Stimulated activated CD4-positive, alpha-beta T cell treated with anti-CD3 and anti-CD28 coated beads, Interleukin-4, amount 100 ng/mL, for 4 hours (primary cell): ENCODE measurements at regions not wholly inside any gene's neighbourhood (a gene's known extent, or its start where the extent isn't known, plus 50 kb on each side); places are given as distances from the start of the nearest gene placed in this dataset.

Experiments
- DNase-seq, 2 experiments: peaks; one replicate each; pipeline ENCODE4 v3.0.0-alpha.2; 2020

DNA sequence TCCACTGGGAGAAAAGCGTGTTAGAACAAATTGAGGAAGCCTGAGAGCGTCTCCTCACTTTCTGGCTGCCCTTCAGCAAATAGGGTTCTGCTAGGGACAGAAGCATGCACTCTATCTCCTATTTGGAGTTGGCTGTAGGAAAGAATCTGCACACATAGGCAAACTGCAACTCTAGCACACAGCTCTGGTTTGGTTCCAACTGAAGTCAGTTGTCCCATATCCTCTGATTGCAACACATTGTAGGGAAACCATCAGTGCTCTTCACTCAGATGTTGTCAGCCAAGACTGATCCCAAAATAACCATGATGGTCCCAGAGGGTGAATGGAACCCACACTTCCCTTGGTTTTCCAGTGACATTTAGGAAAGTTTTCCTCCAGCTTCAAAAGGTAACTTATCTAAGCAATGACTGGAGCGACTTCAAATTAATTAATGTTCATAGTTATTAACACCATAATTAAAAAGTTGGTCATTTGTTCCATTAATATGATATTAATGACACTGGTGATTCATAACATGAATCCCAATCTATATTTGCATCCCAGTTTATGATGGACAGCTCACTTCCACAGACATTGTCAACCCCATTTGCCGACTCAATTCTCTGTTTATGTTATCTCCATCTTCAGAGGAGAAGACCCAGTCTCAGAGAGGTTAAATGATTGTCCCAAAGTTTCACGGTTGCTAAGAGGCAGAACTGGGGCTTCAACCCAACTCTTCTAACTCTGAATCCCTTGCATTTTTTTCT lies 136.7 kb upstream of the ZNF462 start:
- DNase-seq = no peak

DNA sequence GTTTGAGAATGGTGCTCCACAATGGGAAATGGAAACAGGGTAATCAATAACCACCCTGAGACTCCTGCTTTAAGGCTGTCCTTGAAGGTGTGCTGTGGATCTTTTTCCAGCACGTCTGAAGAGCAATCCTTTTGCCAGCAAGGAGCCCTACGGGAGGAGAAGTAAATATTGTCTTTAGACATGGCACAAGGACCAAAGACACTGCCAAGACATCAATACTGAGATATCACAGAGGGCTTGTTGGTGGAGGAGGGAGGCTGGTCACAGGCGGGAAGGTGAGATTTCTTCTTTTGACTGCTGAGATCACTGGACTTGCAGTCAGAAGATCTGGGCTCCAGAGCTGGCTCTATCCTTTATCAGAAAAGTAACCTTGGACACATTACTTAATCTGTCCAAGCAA lies 135.0 kb upstream of the ZNF462 start:
- no peak for DNase-seq

DNA sequence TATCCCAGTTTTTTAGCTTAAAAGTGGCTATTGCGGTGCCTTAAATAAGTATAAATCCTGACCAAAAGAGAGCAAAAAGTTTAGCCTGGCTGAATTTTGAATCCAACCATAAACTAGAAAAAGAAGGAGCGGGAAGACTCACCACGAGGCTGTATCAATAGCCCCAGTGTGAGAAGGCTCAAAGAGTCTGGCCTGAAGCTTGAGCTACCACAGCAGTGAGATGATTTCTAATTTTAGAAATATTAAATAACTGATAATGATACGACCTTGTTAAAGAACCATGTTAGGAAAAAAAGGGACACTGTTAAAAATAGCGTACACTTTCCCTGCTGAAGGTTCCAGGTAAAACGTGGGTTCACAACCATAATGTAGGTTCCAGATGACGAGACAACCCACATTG lies 134.1 kb upstream of the ZNF462 start:
- no peak for DNase-seq

DNA sequence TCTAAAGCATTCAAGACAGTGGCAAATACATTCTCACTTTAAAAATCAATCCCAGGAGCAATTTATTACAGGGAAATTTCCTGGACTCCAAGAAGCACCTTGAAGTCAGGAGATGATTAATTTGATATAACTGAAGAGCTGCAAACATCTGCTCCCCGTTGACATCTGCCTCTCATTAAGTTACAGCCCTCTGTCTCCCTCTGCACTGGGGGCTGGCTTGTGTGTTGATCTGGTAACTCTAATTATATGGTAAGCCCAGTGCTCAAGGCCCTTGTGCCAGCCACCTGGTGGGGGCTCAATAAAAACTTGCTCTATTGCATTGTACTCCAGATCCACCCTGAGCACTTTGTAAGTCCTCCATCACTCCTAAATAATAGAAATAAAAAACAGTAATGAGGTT lies 131.1 kb upstream of the ZNF462 start:
- no peak for DNase-seq

DNA sequence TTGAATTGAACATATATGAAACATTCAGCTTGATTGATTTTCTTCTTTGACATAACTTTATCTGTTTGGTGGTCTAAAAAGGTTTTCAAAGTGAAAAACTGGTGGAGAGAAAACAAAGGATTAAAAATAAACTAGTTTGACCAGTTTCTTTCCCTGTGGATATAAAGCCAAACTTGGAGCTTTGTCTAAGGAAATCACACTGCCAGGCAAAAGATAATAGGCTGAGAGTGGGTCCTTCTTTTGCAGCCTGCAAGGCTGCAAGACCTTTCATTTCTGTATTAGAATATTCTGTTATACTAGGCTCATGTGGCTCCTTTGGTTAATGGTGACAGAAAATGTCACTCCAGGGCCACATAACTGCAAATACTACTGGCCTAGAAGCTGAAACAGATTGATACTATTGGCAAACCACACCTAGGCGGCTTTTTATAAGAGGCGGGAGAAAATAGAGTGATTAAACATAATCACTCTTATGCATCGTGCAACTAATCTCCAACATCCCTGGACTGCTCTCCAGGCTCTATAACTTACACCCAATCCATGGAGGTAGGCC lies 129.1 kb upstream of the ZNF462 start:
- DNase-seq = no peak

DNA sequence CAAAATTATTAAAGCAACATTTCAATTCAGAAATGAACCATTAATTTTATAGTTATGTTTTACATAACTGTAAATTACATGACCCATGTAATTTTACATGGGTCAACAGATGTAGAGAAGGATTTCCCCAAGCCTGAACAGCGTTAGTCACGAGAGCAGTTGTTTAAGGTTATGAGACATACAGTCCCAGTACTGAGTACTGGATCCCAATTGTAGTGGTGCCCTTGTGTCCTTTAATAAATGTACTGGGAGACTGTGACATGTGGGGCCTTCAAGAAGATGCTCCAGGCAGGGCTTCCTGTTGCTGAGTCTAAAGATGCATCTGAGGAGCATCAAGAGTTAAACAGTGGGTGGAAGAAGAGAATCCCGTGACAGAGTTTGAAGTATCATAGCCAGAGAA lies 125.5 kb upstream of the ZNF462 start:
- DNase-seq = no peak

DNA sequence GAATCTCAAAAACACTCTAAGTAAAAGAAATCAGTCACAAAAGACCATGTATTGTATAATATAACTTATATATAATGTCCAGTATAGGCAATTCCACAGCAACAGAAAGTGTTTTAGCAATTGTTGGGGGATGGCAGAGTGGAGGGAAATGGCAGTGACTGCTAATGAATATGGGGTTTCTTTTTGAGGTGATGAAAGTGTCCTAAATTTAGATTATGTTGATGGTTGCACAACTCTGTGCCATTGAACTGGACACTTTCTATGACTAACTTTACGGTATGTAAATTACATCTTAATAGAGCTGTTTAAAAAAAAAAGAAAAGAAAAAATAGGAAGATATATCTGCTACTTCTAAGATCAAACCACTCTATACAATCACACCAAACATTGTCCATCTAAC lies 124.9 kb upstream of the ZNF462 start:
- DNase-seq = no peak

DNA sequence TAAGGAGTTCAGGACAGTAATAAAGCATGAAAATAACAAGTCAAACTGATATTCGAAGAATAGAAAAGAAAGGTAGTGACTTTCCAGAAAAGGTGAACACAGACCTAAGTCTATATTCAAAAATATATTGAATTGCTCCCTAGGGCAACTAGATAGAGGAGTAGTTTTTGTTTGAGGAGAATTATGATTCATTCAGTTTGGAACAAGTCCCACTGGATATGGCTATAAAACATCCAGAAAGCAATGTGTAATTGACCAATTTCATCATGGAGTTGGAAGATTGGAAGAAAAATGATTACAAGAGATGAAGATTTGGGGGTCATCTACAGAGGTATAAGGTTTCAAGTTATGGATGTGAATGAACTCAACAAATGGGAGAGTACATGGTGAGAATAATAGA lies 117.5 kb upstream of the ZNF462 start:
- DNase-seq = no peak

DNA sequence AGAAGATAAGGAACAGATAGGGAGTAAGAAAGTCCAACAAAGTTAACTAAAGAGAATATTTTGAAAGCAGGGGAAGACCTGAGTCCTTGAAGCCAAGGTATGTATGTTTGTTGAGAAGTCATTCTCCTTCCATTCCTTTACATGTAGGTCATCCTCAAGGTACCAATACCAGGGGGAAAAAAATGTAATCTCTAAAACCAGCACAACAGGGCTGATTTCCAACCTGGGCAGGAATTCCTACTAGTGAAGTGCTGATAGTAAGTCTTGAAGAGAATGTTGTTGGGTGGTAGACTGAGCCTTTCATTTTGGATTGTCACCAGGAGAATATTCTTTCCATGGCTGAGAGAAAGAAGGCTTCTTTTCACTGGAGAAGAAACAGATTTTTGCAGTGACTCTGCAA lies 117.1 kb upstream of the ZNF462 start:
- no peak for DNase-seq

DNA sequence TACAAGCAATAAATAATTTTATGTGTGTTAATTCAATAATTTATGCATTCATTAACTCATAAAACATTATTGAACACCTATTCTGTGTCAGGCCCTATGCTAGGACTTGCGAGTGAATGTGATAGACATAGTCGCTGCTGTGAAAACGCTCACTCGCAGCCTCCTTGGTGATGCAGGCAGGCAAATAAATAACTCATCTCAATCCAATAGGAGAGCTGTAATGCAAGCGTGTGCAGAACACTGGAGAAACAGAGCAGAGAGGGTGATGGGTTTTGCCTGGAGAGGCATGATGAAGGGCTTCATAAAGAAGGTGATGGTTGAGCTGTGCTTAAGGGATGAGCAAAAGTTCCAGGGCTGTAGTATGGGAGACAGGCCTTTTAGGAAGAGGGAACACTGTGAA lies 111.3 kb upstream of the ZNF462 start:
- no peak for DNase-seq

DNA sequence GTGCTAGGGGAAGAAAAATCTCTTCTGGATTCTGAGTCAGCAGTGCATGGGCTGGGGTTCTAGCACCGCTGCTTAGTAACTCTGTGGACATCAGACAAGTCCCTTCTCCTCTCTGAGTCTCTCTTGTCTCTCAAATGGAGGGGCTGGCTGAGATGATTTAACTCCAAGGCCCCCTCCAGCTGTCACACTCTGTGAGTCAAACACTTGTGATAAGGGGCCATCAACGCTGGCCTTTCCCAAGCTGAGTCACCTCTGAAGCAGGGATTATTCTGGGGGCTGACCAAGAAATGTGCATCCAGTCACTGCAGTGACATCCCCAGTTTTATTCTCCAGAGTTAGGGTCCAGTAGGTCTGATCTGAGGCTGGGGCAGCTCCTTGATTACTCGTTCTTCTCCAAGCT lies 110.4 kb upstream of the ZNF462 start:
- DNase-seq = no peak

DNA sequence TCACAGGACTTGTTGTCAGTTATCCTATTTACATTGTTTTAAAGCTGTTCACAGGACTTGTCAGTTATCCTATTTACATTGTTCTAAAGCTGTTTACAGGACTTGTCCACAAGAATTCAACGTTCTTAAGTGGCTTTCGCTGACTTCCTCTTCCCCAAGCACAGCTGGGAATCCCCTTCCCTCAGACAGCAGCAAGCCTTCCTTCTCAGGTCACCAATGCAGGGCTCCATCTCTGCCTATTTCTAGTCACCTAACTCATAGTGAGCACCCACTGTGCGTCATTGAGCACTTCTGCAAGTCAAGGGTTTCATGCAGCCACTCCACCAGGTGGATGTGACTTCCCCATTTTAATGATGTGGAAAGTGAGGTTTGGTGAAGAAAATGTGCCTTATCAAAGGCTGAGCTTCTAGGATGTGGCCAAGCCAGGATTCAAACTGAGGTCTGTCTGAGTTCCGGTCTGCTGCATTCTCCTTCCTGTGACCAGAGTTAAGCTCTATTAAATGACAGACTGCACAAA lies 109.8 kb upstream of the ZNF462 start:
- no peak for DNase-seq

DNA sequence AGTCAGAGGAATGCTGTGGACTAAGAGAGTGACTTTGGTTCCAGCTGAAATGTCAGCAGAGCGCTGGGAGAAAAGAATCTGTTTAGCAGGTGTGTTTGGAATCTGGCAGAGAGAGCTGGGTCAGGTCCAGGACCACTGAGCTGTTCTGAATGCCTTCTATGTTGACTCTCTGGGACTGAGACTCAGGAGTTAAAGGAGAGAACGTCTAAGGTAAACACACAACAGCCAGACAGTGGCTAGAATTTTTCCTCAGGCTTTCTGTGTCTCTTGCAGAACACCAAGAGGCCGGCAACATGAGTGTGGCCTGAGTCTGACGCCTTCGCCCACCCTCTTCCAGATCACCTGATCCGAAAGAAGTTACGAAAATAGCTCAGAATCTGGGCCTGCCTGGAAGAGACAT lies 107.2 kb upstream of the ZNF462 start:
- DNase-seq = no peak

DNA sequence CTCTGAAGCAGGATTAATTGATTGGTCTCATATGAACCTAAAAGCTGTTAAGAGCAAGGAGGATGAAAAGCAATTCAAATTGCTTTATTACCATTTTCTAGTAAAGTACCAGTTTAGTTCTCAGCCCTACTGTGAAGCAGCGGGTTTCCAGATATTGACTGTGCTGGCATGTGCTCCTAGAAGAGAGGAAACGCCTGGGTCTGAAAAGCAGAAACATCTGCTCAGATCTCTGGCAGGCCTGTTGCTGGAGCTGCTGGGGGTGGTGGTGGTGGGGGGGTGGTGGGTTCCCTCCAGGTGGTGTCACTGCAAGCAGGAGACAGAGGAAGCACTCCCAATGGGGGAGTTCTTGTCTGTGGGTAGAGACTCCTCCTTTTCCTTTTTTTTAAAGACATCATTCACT lies 105.5 kb upstream of the ZNF462 start:
- DNase-seq = no peak

DNA sequence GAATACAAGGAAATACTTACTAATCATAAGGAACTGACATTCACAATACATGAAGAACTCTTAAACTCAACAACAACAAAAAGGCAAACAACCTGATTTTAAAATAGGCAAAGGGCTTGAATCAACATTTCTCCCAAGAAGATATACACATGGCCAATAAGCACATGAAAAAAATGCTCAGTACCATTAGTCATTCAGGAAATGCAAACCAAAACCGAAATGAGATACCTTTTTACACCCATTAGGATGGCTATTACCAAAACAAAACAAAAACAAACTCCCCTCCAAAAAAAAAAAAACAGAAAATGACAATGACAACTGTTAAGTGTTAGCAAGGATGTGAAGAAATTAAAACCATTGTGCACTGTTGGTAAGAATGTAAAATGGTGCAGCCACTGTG lies 104.1 kb upstream of the ZNF462 start:
- no peak for DNase-seq

DNA sequence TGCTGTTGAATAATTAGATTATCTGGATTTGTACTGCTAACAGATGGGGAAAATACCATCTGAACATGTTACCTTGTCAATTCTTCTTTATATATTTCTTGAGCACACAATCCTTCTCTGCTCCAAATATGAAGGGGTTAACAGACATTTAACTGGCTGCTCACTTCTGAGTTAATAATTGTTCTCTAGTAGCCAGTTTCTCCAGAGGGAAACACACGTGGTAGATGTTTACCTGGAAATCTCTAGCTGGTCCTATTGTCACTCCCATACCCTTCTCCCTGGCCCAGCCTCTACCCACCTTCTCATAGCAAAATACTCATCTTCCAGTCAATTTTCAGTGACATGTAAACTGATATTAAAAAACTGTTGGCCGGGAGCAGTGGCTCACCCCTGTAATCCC lies 101.5 kb upstream of the ZNF462 start:
- DNase-seq = no peak

DNA sequence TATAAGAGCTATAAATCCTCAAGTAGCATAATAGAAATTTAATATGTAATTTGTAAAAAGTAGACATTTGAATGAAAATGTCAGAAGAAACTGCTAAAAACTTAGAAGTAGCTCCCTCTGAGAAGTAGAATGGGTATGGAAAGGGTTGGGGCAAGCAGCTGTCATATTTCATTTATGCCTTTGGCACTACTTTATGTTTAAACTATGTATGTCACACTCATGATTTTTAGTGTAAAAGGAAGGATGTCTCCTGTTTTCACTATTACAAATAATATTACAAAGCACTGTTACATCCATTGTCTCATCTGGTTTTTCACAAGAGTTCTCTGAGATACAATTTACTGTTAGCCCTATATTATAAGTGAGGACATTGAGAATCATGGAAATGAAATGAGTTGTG lies 96.3 kb upstream of the ZNF462 start:
- DNase-seq = no peak

DNA sequence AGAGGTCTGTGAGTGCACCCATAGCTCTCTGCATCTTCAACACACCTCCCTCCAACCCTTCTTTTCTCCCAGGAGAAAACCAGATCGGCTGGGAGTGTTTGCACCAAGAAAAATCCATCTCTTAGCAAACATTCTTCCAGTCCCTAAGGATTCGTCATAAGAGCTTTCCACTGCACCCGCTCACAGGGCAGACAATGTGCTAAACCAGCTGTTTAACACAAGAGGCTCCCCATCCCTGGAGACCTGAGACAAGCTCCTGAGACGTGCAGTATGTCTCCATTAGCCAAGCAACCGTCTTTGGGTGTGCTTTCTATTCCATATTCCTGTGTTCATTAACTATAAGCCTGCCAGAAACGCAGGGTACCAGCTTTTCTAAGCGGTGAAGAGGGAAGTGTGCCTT lies 93.6 kb upstream of the ZNF462 start:
- DNase-seq = no peak

DNA sequence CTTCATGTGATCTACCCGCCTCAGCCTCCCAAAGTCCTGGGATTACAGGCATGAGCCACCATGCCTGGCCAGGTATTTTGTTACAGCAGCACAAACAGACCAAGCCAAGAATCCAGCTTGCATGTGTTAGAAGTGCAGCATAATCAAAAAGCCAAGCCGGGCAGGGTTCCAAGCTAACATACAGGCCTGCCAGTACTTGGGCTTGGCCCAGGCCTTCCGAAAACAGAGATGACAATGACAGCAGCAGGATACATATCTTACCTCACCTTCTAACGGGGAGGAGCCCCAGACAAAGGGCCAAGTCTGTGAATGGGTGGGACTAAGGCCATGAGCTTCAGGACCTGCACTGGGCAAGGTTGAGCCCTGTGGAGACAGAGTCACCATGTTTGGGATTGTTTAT lies 91.4 kb upstream of the ZNF462 start:
- no peak for DNase-seq

DNA sequence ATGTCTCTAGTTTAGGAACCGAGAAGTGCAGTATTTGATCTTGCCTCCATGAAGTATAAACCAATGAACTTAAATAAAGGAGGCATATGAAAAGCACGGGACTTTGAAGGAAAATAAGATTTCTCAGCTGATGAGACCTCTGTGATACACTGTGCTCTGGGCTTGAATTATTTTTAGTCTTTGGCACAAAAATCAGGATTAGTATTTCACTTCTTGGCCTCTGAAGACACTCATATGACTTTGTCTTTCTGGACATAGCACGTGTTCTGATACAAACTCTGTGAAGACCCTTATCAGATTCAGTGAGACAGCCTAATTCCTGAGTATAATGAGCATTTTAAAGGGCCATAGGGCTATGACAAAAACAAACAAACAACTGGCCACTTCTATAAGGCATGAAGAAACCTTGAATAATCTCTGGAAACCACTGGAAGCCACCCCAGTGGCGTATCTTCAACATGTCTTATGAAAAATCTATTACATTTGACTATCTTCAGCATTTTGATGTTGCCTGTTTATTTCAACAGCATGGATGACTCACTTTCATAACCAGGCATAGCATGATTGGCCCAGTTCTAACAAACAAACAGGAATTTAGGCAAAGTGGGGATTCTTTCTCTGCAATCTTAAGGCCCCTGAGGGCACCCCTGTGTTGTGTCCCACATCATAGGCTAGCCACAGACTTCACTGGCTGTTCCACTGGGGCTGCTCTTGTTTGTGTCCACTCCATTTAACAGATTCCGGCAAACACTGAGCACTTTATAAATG lies 90.3 kb upstream of the ZNF462 start:
- no peak for DNase-seq

DNA sequence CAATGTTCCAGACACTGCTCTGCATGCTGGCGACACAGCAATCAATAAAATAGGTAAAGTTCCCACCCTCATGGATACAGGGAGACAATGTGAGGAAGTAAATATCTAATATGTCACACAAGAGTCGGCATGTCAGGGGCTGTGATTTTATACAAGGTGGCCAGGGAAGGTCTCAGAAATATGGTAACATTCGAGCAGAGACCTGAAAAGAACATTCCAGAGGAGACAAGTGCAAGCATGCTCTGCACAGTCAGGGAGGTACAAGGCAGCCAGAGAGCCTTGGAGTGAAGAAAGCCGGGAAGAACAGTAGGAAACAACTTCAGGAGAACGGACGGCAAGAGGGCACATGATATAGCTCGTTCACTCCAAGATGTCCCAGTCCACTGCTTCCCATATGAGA lies 89.2 kb upstream of the ZNF462 start:
- DNase-seq = no peak

DNA sequence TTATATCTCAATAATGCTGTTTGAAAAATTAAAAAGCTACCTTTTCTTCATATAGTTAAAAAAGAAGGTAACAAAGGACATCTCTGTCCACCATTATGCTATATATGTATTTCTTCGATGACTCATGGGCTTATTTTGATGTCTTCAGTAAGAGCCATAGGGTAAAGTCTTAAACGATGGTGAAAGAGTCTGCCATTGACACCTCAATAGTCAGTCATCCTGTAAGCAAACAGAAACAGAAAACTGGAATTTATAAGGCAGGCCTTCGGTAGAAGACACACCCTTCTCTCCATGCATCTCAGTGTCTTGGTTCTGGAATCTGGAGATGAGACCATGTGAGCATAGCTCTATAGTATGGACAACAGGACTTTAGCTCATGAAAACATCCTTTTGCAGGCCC lies 87.0 kb upstream of the ZNF462 start:
- no peak for DNase-seq

DNA sequence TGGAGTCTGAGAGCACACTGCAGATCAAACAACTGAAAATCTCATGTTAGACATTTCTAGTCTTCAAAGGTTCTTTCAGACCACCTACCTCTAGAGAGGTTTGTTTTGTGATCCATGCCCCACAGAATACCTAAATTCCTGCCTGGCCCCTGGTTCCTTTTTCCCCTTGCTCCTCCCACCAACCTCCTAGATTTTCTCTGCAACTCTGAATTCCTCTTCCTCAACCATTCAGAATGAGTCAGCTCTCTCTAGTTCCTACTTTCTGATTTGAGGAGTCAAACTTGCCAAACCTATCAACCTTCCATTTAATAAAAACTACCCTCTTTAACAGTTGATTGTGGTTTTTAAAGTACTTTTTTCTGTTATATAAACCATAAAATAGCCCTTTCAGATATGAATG lies 83.2 kb upstream of the ZNF462 start:
- DNase-seq = no peak

DNA sequence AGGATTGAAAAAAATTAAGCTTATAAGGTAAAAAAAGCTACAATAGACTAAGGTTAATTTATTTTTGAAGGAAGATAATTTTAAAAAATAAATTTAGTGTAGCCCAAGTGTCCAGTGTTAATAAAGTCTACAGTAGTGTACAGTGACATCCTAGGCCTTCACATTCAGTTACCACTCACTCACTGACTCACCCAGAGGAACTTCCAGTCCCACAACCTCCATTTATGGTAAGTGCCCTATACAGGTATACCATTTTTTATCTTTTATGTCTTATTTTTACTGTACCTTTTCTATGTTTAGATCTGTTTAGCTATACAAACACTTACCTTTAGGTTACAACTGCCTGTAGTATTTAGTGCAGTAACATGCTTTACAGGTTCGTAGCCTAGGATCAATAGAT lies 79.8 kb upstream of the ZNF462 start:
- no peak for DNase-seq
